ENCODE measurements at regions not wholly inside any gene's neighbourhood (a gene's known extent, or its start where the extent isn't known, plus 50 kb on each side); places are given as distances from the start of the nearest gene placed in this dataset.

DNA sequence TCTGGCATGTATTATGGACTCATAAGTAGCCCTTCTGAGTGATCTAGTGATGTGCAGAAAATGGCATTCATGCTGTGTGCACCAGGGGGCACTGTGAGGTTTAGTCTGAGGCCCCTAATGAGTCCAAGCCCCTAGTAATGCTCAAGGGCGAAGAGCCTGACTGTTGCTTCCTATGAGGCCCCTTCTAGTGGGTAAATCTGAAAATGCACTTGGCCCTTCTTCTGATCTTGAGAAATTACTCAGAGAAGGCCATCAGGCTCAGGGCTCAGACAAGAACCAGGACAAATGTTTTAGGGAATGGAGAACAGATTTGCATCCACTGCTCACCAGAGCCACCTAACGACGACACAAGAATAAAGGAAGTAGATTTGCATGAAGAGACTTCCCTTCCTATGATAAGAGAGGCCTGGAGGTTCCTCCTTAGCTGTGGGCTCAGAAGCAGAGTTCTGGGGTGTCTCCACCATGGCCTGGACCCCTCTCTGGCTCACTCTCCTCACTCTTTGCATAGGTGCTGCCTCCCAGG lies 75.8 kb downstream of the GGTLC2 start:
- TF ChIP-seq, protein P1, sequence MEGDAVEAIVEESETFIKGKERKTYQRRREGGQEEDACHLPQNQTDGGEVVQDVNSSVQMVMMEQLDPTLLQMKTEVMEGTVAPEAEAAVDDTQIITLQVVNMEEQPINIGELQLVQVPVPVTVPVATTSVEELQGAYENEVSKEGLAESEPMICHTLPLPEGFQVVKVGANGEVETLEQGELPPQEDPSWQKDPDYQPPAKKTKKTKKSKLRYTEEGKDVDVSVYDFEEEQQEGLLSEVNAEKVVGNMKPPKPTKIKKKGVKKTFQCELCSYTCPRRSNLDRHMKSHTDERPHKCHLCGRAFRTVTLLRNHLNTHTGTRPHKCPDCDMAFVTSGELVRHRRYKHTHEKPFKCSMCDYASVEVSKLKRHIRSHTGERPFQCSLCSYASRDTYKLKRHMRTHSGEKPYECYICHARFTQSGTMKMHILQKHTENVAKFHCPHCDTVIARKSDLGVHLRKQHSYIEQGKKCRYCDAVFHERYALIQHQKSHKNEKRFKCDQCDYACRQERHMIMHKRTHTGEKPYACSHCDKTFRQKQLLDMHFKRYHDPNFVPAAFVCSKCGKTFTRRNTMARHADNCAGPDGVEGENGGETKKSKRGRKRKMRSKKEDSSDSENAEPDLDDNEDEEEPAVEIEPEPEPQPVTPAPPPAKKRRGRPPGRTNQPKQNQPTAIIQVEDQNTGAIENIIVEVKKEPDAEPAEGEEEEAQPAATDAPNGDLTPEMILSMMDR (IDR thresholded peaks at IDR 0.05) = peak; percentile 28 to 59 (median 48)
- no peak for TF ChIP-seq POLR2A (IDR thresholded peaks at IDR 0.05)
- Histone ChIP-seq H3K4me3 (no peak overlapping the region), H3K9me3 (no peaks in the 10 kb centered on the region), H3K36me3 (no peaks in the 10 kb centered on the region), H3K4me1 (peaks cover 0 to 8% (median 0%) of the 10 kb centered on the region in 4 donors), H3K27me3 (no peaks in the 10 kb centered on the region), H3K27ac (peak overlapping the region; percentile 50 to 79 (median 69))
- peak in 2 of 3 donors; percentile 58 to 72 for DNase-seq

GRCh38 chr22:22720724-22721261 lies 76.4 kb downstream of the GGTLC2 start:
- Histone ChIP-seq H3K27me3 (no peaks in the 10 kb centered on the region), H3K36me3 (no peaks in the 10 kb centered on the region), H3K27ac (peak overlapping the region; percentile 50 to 79 (median 69)), H3K4me1 (peaks cover 0 to 8% (median 0%) of the 10 kb centered on the region in 4 donors), H3K9me3 (no peaks in the 10 kb centered on the region), H3K4me3 (no peak overlapping the region)
- peak in 2 of 3 donors; percentile 63 to 64 for DNase-seq
- TF ChIP-seq, protein P1 (IDR thresholded peaks at IDR 0.05) = no peak

DNA sequence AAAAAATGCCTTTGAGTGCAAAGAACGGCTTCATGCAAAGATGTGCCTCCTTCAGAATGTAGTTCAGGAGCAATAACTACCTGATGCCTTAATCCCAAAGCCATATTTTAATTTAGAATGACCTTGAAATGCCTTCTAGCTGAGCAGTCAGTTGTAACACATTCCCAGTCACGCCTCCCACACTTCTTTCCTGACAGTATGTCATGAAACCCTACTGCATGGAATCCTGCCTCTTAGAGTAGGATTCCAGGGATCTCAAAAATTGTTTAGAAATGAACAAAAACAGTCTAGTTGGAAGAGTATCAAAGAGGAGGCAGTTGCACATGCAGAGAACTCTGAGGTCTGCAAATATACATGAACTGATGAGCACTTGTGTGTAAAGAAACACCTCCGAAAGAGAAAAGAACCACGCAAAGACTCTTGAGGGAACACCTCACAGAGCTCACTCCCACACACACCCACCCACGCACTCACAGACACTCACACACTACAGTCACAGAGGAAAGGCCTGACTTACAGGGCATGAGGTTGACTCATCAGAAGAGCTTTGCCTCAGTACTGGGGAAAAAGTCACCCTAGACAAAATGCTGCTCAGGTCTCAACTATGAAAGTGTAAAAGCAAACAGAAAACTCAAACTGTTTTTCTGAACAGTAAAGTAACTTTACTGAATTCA lies 77.4 kb downstream of the GGTLC2 start:
- Histone ChIP-seq H3K4me1 (peaks cover 0 to 8% (median 0%) of the 10 kb centered on the region in 4 donors), H3K27ac (peak overlapping the region; percentile 50 to 79 (median 69)), H3K36me3 (no peaks in the 10 kb centered on the region), H3K9me3 (no peaks in the 10 kb centered on the region), H3K4me3 (no peak overlapping the region), H3K27me3 (no peaks in the 10 kb centered on the region)
- peak in 1 of 3 donors; percentile 41 for DNase-seq
- no peak for TF ChIP-seq POLR2A (IDR thresholded peaks at IDR 0.05)
- TF ChIP-seq, protein P1 (IDR thresholded peaks at IDR 0.05) = no peak

- TF ChIP-seq, protein P1 (IDR thresholded peaks at IDR 0.05) = no peak
- TF ChIP-seq POLR2A (IDR thresholded peaks at IDR 0.05) = no peak
- no peak overlapping the region for H3K27ac ChIP-seq
- DNase-seq = no peak
- no peaks in the 10 kb centered on the region for H3K27me3 ChIP-seq
- no peaks in the 10 kb centered on the region for H3K9me3 ChIP-seq
- no peak overlapping the region for H3K4me3 ChIP-seq
- no peaks in the 10 kb centered on the region for H3K4me1 ChIP-seq
- H3K36me3 ChIP-seq = no peaks in the 10 kb centered on the region
Observed at GRCh38 chr22:22728382-22728781, 84.0 kb downstream of the GGTLC2 start.

GRCh38 chr22:22730655-22731373 lies 86.4 kb downstream of the GGTLC2 start:
- Histone ChIP-seq H3K27me3 (no peaks in the 10 kb centered on the region), H3K36me3 (no peaks in the 10 kb centered on the region), H3K27ac (no peak overlapping the region), H3K4me1 (no peaks in the 10 kb centered on the region), H3K4me3 (no peak overlapping the region), H3K9me3 (no peaks in the 10 kb centered on the region)
- TF ChIP-seq POLR2A (IDR thresholded peaks at IDR 0.05) = no peak
- TF ChIP-seq, protein P1 (IDR thresholded peaks at IDR 0.05) = no peak
- DNase-seq = no peak

All from Peyer's patch (tissue), 4 donors.